ENCODE measurements at regions not wholly inside any gene's neighbourhood (a gene's known extent, or its start where the extent isn't known, plus 50 kb on each side); places are given as distances from the start of the nearest gene placed in this dataset.

GRCh38 chr14:22107753-22108152, 434.1 kb upstream of the OR4E1 start:
- no peaks in the 10 kb centered on the region for H3K9me3 ChIP-seq (replicated peaks in 1 of 2; ENCODE audit: control insufficient read depth in 1 of 2, insufficient read depth in 1 of 2, low read length in 2 of 2)
- H3K4me1 ChIP-seq (ENCODE audit: control insufficient read depth in 1 of 2, insufficient read depth in 2 of 2, low read length in 2 of 2) = no peaks in the 10 kb centered on the region
- H3K4me3 ChIP-seq (replicated peaks in 1 of 3; ENCODE audit: low read depth in 2 of 3, low read length in 3 of 3) = no peak overlapping the region
- H3K4me3 Mint-ChIP-seq = no peak overlapping the region
- peaks cover 0 to 2% (median 2%) of the 10 kb centered on the region in 3 donors for H3K27me3 Mint-ChIP-seq (ENCODE audit: low read depth in 3 of 3)
- H3K27ac ChIP-seq (ENCODE audit: low read depth in 1 of 2, low read length in 2 of 2) = no peak overlapping the region
- no peaks in the 10 kb centered on the region for H3K79me2 ChIP-seq (ENCODE audit: insufficient read depth, low read length)
- no peaks in the 10 kb centered on the region for H3K36me3 ChIP-seq (replicated peaks in 1 of 2; ENCODE audit: control insufficient read depth in 1 of 2, insufficient read depth in 2 of 2, low read length in 2 of 2)
- H2AFZ ChIP-seq (ENCODE audit: insufficient read depth, low read depth, low read length, poor library complexity, severe bottlenecking) = no peak overlapping the region
- H3K4me2 ChIP-seq (replicated peaks; ENCODE audit: extremely low read depth, low read length, poor library complexity, severe bottlenecking) = no peak overlapping the region
- intact Hi-C loops (cut with micrococcal nuclease) = no loop called here
- TF ChIP-seq, protein P1, sequence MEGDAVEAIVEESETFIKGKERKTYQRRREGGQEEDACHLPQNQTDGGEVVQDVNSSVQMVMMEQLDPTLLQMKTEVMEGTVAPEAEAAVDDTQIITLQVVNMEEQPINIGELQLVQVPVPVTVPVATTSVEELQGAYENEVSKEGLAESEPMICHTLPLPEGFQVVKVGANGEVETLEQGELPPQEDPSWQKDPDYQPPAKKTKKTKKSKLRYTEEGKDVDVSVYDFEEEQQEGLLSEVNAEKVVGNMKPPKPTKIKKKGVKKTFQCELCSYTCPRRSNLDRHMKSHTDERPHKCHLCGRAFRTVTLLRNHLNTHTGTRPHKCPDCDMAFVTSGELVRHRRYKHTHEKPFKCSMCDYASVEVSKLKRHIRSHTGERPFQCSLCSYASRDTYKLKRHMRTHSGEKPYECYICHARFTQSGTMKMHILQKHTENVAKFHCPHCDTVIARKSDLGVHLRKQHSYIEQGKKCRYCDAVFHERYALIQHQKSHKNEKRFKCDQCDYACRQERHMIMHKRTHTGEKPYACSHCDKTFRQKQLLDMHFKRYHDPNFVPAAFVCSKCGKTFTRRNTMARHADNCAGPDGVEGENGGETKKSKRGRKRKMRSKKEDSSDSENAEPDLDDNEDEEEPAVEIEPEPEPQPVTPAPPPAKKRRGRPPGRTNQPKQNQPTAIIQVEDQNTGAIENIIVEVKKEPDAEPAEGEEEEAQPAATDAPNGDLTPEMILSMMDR (IDR thresholded peaks at IDR 0.05) = no peak
- no peak overlapping the region for H3K27ac Mint-ChIP-seq
- H3K27me3 ChIP-seq (ENCODE audit: control insufficient read depth in 2 of 2, insufficient read depth in 2 of 2, low read length in 2 of 2) = no peaks in the 10 kb centered on the region
- no peak for DNase-seq
- H3K36me3 Mint-ChIP-seq = no peaks in the 10 kb centered on the region
- no peaks in the 10 kb centered on the region for H3K9me3 Mint-ChIP-seq
- H4K20me1 ChIP-seq (ENCODE audit: insufficient read depth, low read length) = no peaks in the 10 kb centered on the region
- no peaks in the 10 kb centered on the region for H3K4me1 Mint-ChIP-seq
- H3K9ac ChIP-seq (ENCODE audit: insufficient read depth, low read length, poor library complexity, severe bottlenecking) = no peak overlapping the region

GRCh38 chr14:22106700-22107697, 433.4 kb upstream of the OR4E1 start:
- Histone ChIP-seq H3K27ac (ENCODE audit: low read depth in 1 of 2, low read length in 2 of 2) (no peak overlapping the region), H3K9me3 (replicated peaks in 1 of 2; ENCODE audit: control insufficient read depth in 1 of 2, insufficient read depth in 1 of 2, low read length in 2 of 2) (no peaks in the 10 kb centered on the region), H3K4me1 (ENCODE audit: control insufficient read depth in 1 of 2, insufficient read depth in 2 of 2, low read length in 2 of 2) (no peaks in the 10 kb centered on the region), H3K36me3 (replicated peaks in 1 of 2; ENCODE audit: control insufficient read depth in 1 of 2, insufficient read depth in 2 of 2, low read length in 2 of 2) (no peaks in the 10 kb centered on the region), H3K79me2 (ENCODE audit: insufficient read depth, low read length) (no peaks in the 10 kb centered on the region), H3K27me3 (ENCODE audit: control insufficient read depth in 2 of 2, insufficient read depth in 2 of 2, low read length in 2 of 2) (no peaks in the 10 kb centered on the region), H3K4me3 (replicated peaks in 1 of 3; ENCODE audit: low read depth in 2 of 3, low read length in 3 of 3) (no peak overlapping the region), H4K20me1 (ENCODE audit: insufficient read depth, low read length) (no peaks in the 10 kb centered on the region), H2AFZ (ENCODE audit: insufficient read depth, low read depth, low read length, poor library complexity, severe bottlenecking) (no peak overlapping the region), H3K4me2 (replicated peaks; ENCODE audit: extremely low read depth, low read length, poor library complexity, severe bottlenecking) (no peak overlapping the region), H3K9ac (ENCODE audit: insufficient read depth, low read length, poor library complexity, severe bottlenecking) (no peak overlapping the region)
- WGBS (ENCODE audit: insufficient coverage) = 39% methylated on average over 2 of the region's 8 CpGs
- H3K9me3 Mint-ChIP-seq = no peaks in the 10 kb centered on the region
- DNase-seq = no peak
- H3K36me3 Mint-ChIP-seq = no peaks in the 10 kb centered on the region
- no peaks in the 10 kb centered on the region for H3K27me3 Mint-ChIP-seq (ENCODE audit: low read depth in 3 of 3)
- H3K4me1 Mint-ChIP-seq = no peaks in the 10 kb centered on the region
- TF ChIP-seq, protein P1 (IDR thresholded peaks at IDR 0.05) = no peak
- H3K4me3 Mint-ChIP-seq = no peak overlapping the region
- H3K27ac Mint-ChIP-seq = no peak overlapping the region
- intact Hi-C loops (cut with micrococcal nuclease) = no loop called here

Measured in CD14-positive monocyte (primary cell).